ENCODE measurements at regions not wholly inside any gene's neighbourhood (a gene's known extent, or its start where the extent isn't known, plus 50 kb on each side); places are given as distances from the start of the nearest gene placed in this dataset.

DNA sequence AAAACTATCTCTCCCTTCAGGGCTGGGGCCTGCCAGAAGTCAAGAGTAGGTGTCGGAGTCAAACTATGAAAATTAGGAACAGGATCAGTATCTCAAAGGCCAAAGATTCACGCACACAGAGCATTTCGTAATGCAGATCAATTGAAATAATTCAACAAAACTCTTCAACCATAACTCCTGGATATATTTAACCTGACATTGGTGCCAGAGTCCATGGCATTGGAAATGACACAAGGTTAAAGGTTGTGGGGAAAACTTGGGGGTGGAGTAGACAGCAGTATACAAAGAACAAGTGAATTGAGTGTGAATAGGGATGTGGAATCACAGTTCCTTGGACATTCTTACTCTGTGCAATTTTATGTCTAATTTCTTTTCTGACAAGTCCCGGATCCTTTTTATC is 788.0 kb upstream of the GYPC start:
- no peak overlapping the region for H3K4me3 ChIP-seq (ENCODE audit: low read depth in 1 of 3, low read length in 3 of 3)
- H3K27ac ChIP-seq (ENCODE audit: low read depth in 1 of 2, low read length in 2 of 2): no peak overlapping the region
- TF ChIP-seq NR2F2 (IDR thresholded peaks at IDR 0.05) (peak; percentile 41), MAX (IDR thresholded peaks at IDR 0.05) (peak; percentile 34), ATF3 (IDR thresholded peaks at IDR 0.05) (no peak), HNF4A (conservative IDR thresholded peaks at IDR 0.05) (peak; percentile 78 to 89), FOXA2 (IDR thresholded peaks at IDR 0.05) (peak; percentile 20), SP1 (IDR thresholded peaks at IDR 0.05) (peak; percentile 11), HNF4G (IDR thresholded peaks at IDR 0.05) (no peak), RXRA (IDR thresholded peaks at IDR 0.05) (peak; percentile 23 to 75), RAD21 (IDR thresholded peaks at IDR 0.05) (peak in 1 of 2 donors; percentile 29)
- TF ChIP-seq, protein P1, sequence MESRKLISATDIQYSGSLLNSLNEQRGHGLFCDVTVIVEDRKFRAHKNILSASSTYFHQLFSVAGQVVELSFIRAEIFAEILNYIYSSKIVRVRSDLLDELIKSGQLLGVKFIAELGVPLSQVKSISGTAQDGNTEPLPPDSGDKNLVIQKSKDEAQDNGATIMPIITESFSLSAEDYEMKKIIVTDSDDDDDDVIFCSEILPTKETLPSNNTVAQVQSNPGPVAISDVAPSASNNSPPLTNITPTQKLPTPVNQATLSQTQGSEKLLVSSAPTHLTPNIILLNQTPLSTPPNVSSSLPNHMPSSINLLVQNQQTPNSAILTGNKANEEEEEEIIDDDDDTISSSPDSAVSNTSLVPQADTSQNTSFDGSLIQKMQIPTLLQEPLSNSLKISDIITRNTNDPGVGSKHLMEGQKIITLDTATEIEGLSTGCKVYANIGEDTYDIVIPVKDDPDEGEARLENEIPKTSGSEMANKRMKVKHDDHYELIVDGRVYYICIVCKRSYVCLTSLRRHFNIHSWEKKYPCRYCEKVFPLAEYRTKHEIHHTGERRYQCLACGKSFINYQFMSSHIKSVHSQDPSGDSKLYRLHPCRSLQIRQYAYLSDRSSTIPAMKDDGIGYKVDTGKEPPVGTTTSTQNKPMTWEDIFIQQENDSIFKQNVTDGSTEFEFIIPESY (IDR thresholded peaks at IDR 0.05): peak; percentile 25
- DNase-seq (ENCODE audit: low spot score): no peak
- WGBS: 58% methylated on average over 4 of the region's 4 CpGs
- H3K9ac ChIP-seq (ENCODE audit: low read depth in 1 of 2, low read length in 2 of 2): no peak overlapping the region
- H3K4me1 ChIP-seq (ENCODE audit: control insufficient read depth in 4 of 4, insufficient read depth in 4 of 4, low read length in 3 of 4): peaks cover 0 to 3% (median under 1%) of the 10 kb centered on the region in 4 donors
- no peaks in the 10 kb centered on the region for H3K27me3 ChIP-seq (ENCODE audit: control insufficient read depth in 4 of 4, insufficient read depth in 4 of 4, low read length in 3 of 4)
- H3K9me3 ChIP-seq (ENCODE audit: control insufficient read depth in 4 of 4, low read length in 3 of 4): peaks cover 0 to 3% (median 0%) of the 10 kb centered on the region in 4 donors
- no peaks in the 10 kb centered on the region for H3K36me3 ChIP-seq (ENCODE audit: control insufficient read depth in 4 of 4, insufficient read depth in 3 of 4, low read depth in 1 of 4, low read length in 3 of 4)

GRCh38 chr2:125870264-125870663 is 785.7 kb upstream of the GYPC start:
- Histone ChIP-seq H3K9me3 (ENCODE audit: control insufficient read depth in 4 of 4, low read length in 3 of 4) (peaks cover 0 to 3% (median 0%) of the 10 kb centered on the region in 4 donors), H3K9ac (ENCODE audit: low read depth in 1 of 2, low read length in 2 of 2) (no peak overlapping the region), H3K36me3 (ENCODE audit: control insufficient read depth in 4 of 4, insufficient read depth in 3 of 4, low read depth in 1 of 4, low read length in 3 of 4) (no peaks in the 10 kb centered on the region), H3K4me3 (ENCODE audit: low read depth in 1 of 3, low read length in 3 of 3) (no peak overlapping the region), H3K4me1 (ENCODE audit: control insufficient read depth in 4 of 4, insufficient read depth in 4 of 4, low read length in 3 of 4) (peaks cover 0 to 3% (median under 1%) of the 10 kb centered on the region in 4 donors), H3K27ac (ENCODE audit: low read depth in 1 of 2, low read length in 2 of 2) (no peak overlapping the region), H3K27me3 (ENCODE audit: control insufficient read depth in 4 of 4, insufficient read depth in 4 of 4, low read length in 3 of 4) (no peaks in the 10 kb centered on the region)
- no peak for DNase-seq (ENCODE audit: low spot score)
- TF ChIP-seq MAX (IDR thresholded peaks at IDR 0.05): no peak
- no peak for TF ChIP-seq GABPA (IDR thresholded peaks at IDR 0.05 in 1 of 2, conservative IDR thresholded peaks at IDR 0.05 in 1 of 2)
- TF ChIP-seq, protein P2, sequence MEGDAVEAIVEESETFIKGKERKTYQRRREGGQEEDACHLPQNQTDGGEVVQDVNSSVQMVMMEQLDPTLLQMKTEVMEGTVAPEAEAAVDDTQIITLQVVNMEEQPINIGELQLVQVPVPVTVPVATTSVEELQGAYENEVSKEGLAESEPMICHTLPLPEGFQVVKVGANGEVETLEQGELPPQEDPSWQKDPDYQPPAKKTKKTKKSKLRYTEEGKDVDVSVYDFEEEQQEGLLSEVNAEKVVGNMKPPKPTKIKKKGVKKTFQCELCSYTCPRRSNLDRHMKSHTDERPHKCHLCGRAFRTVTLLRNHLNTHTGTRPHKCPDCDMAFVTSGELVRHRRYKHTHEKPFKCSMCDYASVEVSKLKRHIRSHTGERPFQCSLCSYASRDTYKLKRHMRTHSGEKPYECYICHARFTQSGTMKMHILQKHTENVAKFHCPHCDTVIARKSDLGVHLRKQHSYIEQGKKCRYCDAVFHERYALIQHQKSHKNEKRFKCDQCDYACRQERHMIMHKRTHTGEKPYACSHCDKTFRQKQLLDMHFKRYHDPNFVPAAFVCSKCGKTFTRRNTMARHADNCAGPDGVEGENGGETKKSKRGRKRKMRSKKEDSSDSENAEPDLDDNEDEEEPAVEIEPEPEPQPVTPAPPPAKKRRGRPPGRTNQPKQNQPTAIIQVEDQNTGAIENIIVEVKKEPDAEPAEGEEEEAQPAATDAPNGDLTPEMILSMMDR (IDR thresholded peaks at IDR 0.05; ENCODE audit: low read depth, low read length, missing input control): no peak
- no peak for TF ChIP-seq RAD21 (IDR thresholded peaks at IDR 0.05)
- no peak for TF ChIP-seq YY1 (IDR thresholded peaks at IDR 0.05)
- TF ChIP-seq EGR1 (IDR thresholded peaks at IDR 0.05; ENCODE audit: low read depth in 2 of 2): no peak
- TF ChIP-seq FOXA1 (IDR thresholded peaks at IDR 0.05): no peak
- TF ChIP-seq, protein P1 (IDR thresholded peaks at IDR 0.05): no peak
- TF ChIP-seq HNF4A (conservative IDR thresholded peaks at IDR 0.05): no peak
- no peak for TF ChIP-seq NR2F2 (IDR thresholded peaks at IDR 0.05)
- no peak for TF ChIP-seq SP1 (IDR thresholded peaks at IDR 0.05)
- no peak for TF ChIP-seq REST (IDR thresholded peaks at IDR 0.05)
- TF ChIP-seq HNF4G (IDR thresholded peaks at IDR 0.05): no peak
- 88% methylated on average over 2 of the region's 2 CpGs for WGBS
